NOMO-1 (cell line): ENCODE measurements at regions not wholly inside any gene's neighbourhood (a gene's known extent, or its start where the extent isn't known, plus 50 kb on each side); places are given as distances from the start of the nearest gene placed in this dataset.
"Not testable (repeated sequence)": the region's sequence is repeated elsewhere in the genome, so short reads cannot be mapped to it uniquely, and the experiment has no call there.

ENCODE experiments used
- DNase-seq, 2 experiments: peaks; one replicate each; lab custom pipeline; 2025; ENCODE audit not compliant: unreplicated experiment in 2 of 2; lab: John Stamatoyannopoulos, UW

- no peak for DNase-seq
Observed at GRCh38 chr2:194345347-194345746, 1311.7 kb upstream of the SLC39A10 start.

GRCh38 chr2:194343167-194343566, 1313.9 kb upstream of the SLC39A10 start:
- DNase-seq = no peak

- DNase-seq = no peak
Observed at GRCh38 chr2:194332799-194333490, 1324.1 kb upstream of the SLC39A10 start.

GRCh38 chr2:194328456-194328855, 1328.6 kb upstream of the SLC39A10 start:
- no peak for DNase-seq

- no peak for DNase-seq
Observed at GRCh38 chr2:194327196-194327888, 1329.7 kb upstream of the SLC39A10 start.

- DNase-seq = no peak
Observed at GRCh38 chr2:194323740-194324139, 1333.3 kb upstream of the SLC39A10 start.

GRCh38 chr2:194320520-194320919, 1336.5 kb upstream of the SLC39A10 start:
- DNase-seq = no peak

- DNase-seq = no peak
Observed at GRCh38 chr2:194319222-194319992, 1337.6 kb upstream of the SLC39A10 start.

- no peak for DNase-seq
Observed at GRCh38 chr2:194314042-194314441, 1343.0 kb upstream of the SLC39A10 start.

GRCh38 chr2:194304191-194304590, 1352.8 kb upstream of the SLC39A10 start:
- no peak for DNase-seq

GRCh38 chr2:194301946-194302345, 1355.1 kb upstream of the SLC39A10 start:
- no peak for DNase-seq

- no peak for DNase-seq
Observed at GRCh38 chr2:194294156-194294555, 1362.9 kb upstream of the SLC39A10 start.

- no peak for DNase-seq
Observed at GRCh38 chr2:194291104-194291503, 1365.9 kb upstream of the SLC39A10 start.

GRCh38 chr2:194289712-194290346, 1367.2 kb upstream of the SLC39A10 start:
- no peak for DNase-seq

GRCh38 chr2:194276667-194277066, 1380.4 kb upstream of the SLC39A10 start:
- DNase-seq = not testable (repeated sequence)

- no peak for DNase-seq
Observed at GRCh38 chr2:194271293-194271961, 1385.6 kb upstream of the SLC39A10 start.

GRCh38 chr2:194270648-194271047, 1386.4 kb upstream of the SLC39A10 start:
- DNase-seq = no peak

- no peak for DNase-seq
Observed at GRCh38 chr2:194264586-194264985, 1392.4 kb upstream of the SLC39A10 start.

- no peak for DNase-seq
Observed at GRCh38 chr2:194260185-194260584, 1396.8 kb upstream of the SLC39A10 start.

- DNase-seq = no peak
Observed at GRCh38 chr2:194257095-194257494, 1399.9 kb upstream of the SLC39A10 start.
